ENCODE measurements at regions not wholly inside any gene's neighbourhood (a gene's known extent, or its start where the extent isn't known, plus 50 kb on each side); places are given as distances from the start of the nearest gene placed in this dataset.

DNA sequence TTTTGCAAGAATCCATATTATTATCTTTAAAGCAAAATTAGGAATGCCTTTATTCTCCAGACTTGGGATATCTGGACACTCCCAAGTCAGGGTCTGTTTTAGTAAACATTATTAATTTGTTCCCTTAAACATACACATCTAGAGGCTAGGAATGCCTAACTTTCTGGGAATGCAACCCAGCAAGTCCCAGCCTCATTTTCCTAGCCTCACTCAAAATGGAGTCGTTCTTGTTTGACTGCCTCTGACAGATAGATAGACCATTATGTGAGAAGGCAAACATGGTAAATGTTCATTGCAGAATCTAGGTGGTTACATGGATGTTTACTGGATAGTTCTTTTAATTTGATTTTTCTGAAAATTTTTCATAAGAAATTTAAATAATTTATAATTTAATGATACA, 54.7 kb upstream of the FOXN2 start:
- H3K27me3 Mint-ChIP-seq: no peaks in the 10 kb centered on the region
- H3K27ac Mint-ChIP-seq: no peak overlapping the region
- TF ChIP-seq, protein P1, sequence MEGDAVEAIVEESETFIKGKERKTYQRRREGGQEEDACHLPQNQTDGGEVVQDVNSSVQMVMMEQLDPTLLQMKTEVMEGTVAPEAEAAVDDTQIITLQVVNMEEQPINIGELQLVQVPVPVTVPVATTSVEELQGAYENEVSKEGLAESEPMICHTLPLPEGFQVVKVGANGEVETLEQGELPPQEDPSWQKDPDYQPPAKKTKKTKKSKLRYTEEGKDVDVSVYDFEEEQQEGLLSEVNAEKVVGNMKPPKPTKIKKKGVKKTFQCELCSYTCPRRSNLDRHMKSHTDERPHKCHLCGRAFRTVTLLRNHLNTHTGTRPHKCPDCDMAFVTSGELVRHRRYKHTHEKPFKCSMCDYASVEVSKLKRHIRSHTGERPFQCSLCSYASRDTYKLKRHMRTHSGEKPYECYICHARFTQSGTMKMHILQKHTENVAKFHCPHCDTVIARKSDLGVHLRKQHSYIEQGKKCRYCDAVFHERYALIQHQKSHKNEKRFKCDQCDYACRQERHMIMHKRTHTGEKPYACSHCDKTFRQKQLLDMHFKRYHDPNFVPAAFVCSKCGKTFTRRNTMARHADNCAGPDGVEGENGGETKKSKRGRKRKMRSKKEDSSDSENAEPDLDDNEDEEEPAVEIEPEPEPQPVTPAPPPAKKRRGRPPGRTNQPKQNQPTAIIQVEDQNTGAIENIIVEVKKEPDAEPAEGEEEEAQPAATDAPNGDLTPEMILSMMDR (IDR thresholded peaks at IDR 0.05; ENCODE audit: unreplicated experiment): no peak
- no peaks in the 10 kb centered on the region for H3K9me3 Mint-ChIP-seq (ENCODE audit: low read depth)
- H3K36me3 Mint-ChIP-seq (ENCODE audit: insufficient read depth): no peaks in the 10 kb centered on the region
- DNase-seq (ENCODE audit: low spot score, unreplicated experiment): no peak
- H3K4me3 Mint-ChIP-seq (ENCODE audit: low read depth): no peak overlapping the region
- peaks cover 14% of the 10 kb centered on the region for H3K4me1 Mint-ChIP-seq (ENCODE audit: low read depth)

DNA sequence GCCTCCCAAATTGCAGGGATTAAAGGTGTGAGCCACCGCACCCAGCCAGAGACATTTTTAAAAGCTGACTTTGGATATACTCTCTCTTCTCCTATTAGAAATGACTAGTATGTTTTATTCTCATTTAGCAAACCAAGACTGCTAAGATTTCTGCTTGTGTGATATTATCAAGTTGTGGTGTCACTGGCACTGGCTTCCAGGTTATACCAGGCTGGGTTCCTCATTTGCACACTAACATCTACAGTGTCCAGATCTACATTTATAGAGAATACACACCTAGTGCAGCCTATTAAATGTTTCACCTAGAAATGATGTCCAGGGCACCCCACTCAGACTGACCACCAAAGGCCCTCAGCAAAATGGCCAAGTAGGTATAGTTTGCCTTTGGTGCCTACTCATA, 49.9 kb upstream of the FOXN2 start:
- TF ChIP-seq, protein P1 (IDR thresholded peaks at IDR 0.05; ENCODE audit: unreplicated experiment): no peak
- Mint-ChIP-seq H3K36me3 (ENCODE audit: insufficient read depth) (no peaks in the 10 kb centered on the region), H3K9me3 (ENCODE audit: low read depth) (no peaks in the 10 kb centered on the region), H3K4me3 (ENCODE audit: low read depth) (no peak overlapping the region), H3K4me1 (ENCODE audit: low read depth) (peaks cover 10% of the 10 kb centered on the region), H3K27me3 (no peaks in the 10 kb centered on the region), H3K27ac (no peak overlapping the region)
- DNase-seq (ENCODE audit: low spot score, unreplicated experiment): no peak
